GM12878 (cell line): ENCODE measurements at regions not wholly inside any gene's neighbourhood (a gene's known extent, or its start where the extent isn't known, plus 50 kb on each side); places are given as distances from the start of the nearest gene placed in this dataset.

Source experiments
- ATAC-seq: fragments of 200-7000 bp; cut with Tn5 transposase; 3 replicates; pipeline ENCODE4 v1.9.1; 2020; ENCODE audit warnings: mild to moderate bottlenecking, moderate library complexity
- BruUV-seq: library from RNA; stranded (reverse); fragments of 400-500 nt; replicated peaks from 2 replicates; lab custom pipeline; 2021; lab: Mats Ljungman, UMichigan
- CTCF ChIA-PET: fragments of 300-600 bp; sonication (Branson Sonifier 250); formaldehyde crosslinking; extraction: SDS; loops from one replicate; lab custom pipeline; 2021; ENCODE audit warnings: inconsistent platforms; lab: Yijun Ruan, JAX
- POLR2A ChIA-PET: fragments of 350-600 bp; formaldehyde crosslinking; extraction: SDS; loops from one replicate; lab custom pipeline; 2021; ENCODE audit warnings: inconsistent platforms; lab: Charles Lee
- RAD21 ChIA-PET: fragments of 300-600 bp; sonication (Branson Sonifier 250); formaldehyde crosslinking; loops from one replicate; lab custom pipeline; 2023; ENCODE audit warnings: antibody characterized with exemption; ENCODE audit not compliant: unreplicated experiment; lab: Charles Lee
- SMC1A ChIA-PET: fragments of 300-600 bp; sonication (Branson Sonifier 250); formaldehyde crosslinking; loops from one replicate; lab custom pipeline; 2023; ENCODE audit not compliant: unreplicated experiment, uncharacterized antibody; lab: Charles Lee
- DNase-seq: peaks from one replicate; pipeline ENCODE4 v3.0.0-alpha.2; 2011; ENCODE audit warnings: low read depth, low spot score
- FAIRE-seq: peaks from 3 replicates; lab custom pipeline; 2011; peaks lifted over from hg19 to GRCh38; lab: Jason Lieb, UNC
- H2AFZ ChIP-seq: 2 replicates; pipeline ENCODE4 v1.6.0; 2011; ENCODE audit warnings: low read depth, low read length, control low read depth; ENCODE audit not compliant: control insufficient read depth
- H3K27ac ChIP-seq: 2 replicates; pipeline ENCODE4 v1.5.1; 2011; ENCODE audit warnings: control low read depth; ENCODE audit not compliant: control insufficient read depth, insufficient read depth
- H3K27me3 ChIP-seq, 2 experiments: replicated peaks in 1 of 2; 2 replicates each; pipeline versions ENCODE4 v1.6.0 to v1.6.1; 2011; ENCODE audit warnings: low read length in 1 of 2; ENCODE audit not compliant: control insufficient read depth in 2 of 2, insufficient read depth in 2 of 2
- H3K36me3 ChIP-seq, 2 experiments: 2 replicates each; pipeline ENCODE4 v1.5.1; 2011; ENCODE audit warnings: low read length in 1 of 2; ENCODE audit not compliant: control insufficient read depth in 2 of 2, insufficient read depth in 2 of 2
- H3K4me1 ChIP-seq: 2 replicates; pipeline ENCODE4 v1.6.1; 2011; ENCODE audit warnings: mild to moderate bottlenecking, low read length, moderate library complexity, mixed read lengths; ENCODE audit not compliant: control insufficient read depth, insufficient read depth
- H3K4me2 ChIP-seq: 2 replicates; pipeline ENCODE4 v1.6.0; 2011; ENCODE audit warnings: control low read depth; ENCODE audit not compliant: control insufficient read depth, insufficient read depth
- H3K4me3 ChIP-seq: fragments of 200-600 bp; sonication (generic); 2 replicates; pipeline ENCODE4 v1.5.1; 2016
- H3K79me2 ChIP-seq: 2 replicates; pipeline ENCODE4 v1.6.0; 2011; ENCODE audit warnings: low read length; ENCODE audit not compliant: control insufficient read depth, insufficient read depth
- H3K9ac ChIP-seq: 2 replicates; pipeline ENCODE4 v1.8.0; 2011; ENCODE audit warnings: low read length, control low read depth, mixed read lengths; ENCODE audit not compliant: control insufficient read depth, insufficient read depth
- H3K9me3 ChIP-seq: replicated peaks from 3 replicates; pipeline ENCODE4 v1.5.1; 2011; ENCODE audit warnings: mild to moderate bottlenecking, low read length; ENCODE audit not compliant: control insufficient read depth, insufficient read depth
- H4K20me1 ChIP-seq: 2 replicates; pipeline ENCODE4 v1.6.0; 2011; ENCODE audit not compliant: control insufficient read depth, insufficient read depth
- ASH2L ChIP-seq: fragments of 300-600, 200-600 bp; sonication (generic); IDR thresholded peaks from 2 replicates; pipeline ENCODE4 v1.6.1; 2017; ENCODE audit warnings: low read depth, mild to moderate bottlenecking, borderline replicate concordance
- ATF2 ChIP-seq: IDR thresholded peaks from 2 replicates; pipeline ENCODE4 v1.6.1; 2012; ENCODE audit warnings: low read length, inconsistent platforms
- DPF2 ChIP-seq: fragments of 450-650 bp; IDR thresholded peaks from 2 replicates; pipeline ENCODE4 v1.6.1; 2017; ENCODE audit warnings: mild to moderate bottlenecking
- FOS ChIP-seq: IDR thresholded peaks from 3 replicates; pipeline ENCODE4 v1.6.1; 2011; ENCODE audit warnings: borderline replicate concordance; ENCODE audit not compliant: insufficient read length; ENCODE audit errors: extremely low read depth
- JUNB ChIP-seq: IDR thresholded peaks from 2 replicates; pipeline ENCODE4 v1.6.1; 2016; ENCODE audit warnings: antibody characterized with exemption, mild to moderate bottlenecking
- KDM1A ChIP-seq: fragments of 200-600 bp; sonication (generic); IDR thresholded peaks from 2 replicates; pipeline ENCODE4 v1.6.1; 2016; ENCODE audit warnings: borderline replicate concordance
- MEF2B ChIP-seq: fragments of 450-650 bp; IDR thresholded peaks from 2 replicates; pipeline ENCODE4 v1.6.1; 2018; ENCODE audit warnings: mild to moderate bottlenecking, moderate library complexity; ENCODE audit not compliant: partially characterized antibody, poor library complexity, severe bottlenecking
- MYB ChIP-seq: fragments of 150-350 bp; IDR thresholded peaks from 2 replicates; pipeline ENCODE4 v1.6.1; 2014; ENCODE audit warnings: mild to moderate bottlenecking, low read depth, low read length, borderline replicate concordance
- NFXL1 ChIP-seq: fragments of 450-650 bp; IDR thresholded peaks from 2 replicates; pipeline ENCODE4 v1.6.1; 2017; ENCODE audit warnings: antibody characterized with exemption, mild to moderate bottlenecking, borderline replicate concordance
- NR2C1 ChIP-seq: fragments of 450-650 bp; IDR thresholded peaks from 2 replicates; pipeline ENCODE4 v1.6.1; 2017; ENCODE audit warnings: antibody characterized with exemption, mild to moderate bottlenecking, moderate library complexity
- NRF1 ChIP-seq: conservative IDR thresholded peaks from 2 replicates; pipeline ENCODE4 v1.6.1; 2011; ENCODE audit warnings: mild to moderate bottlenecking, low read depth, low read length, improper control_type of control experiment
- PRDM15 ChIP-seq: fragments of 450-650 bp; formaldehyde crosslinking; IDR thresholded peaks from 2 replicates; pipeline ENCODE4 v1.4.0; 2020; ENCODE audit warnings: mild to moderate bottlenecking, moderate library complexity
- RB1 ChIP-seq: fragments of 450-650 bp; formaldehyde crosslinking; IDR thresholded peaks from 2 replicates; pipeline ENCODE4 v1.6.1; 2017; ENCODE audit warnings: mild to moderate bottlenecking, borderline replicate concordance
- RFX5 ChIP-seq: IDR thresholded peaks from 2 replicates; pipeline ENCODE4 v1.6.1; 2011; ENCODE audit warnings: low read depth, low read length, improper control_type of control experiment
- SMC3 ChIP-seq: IDR thresholded peaks from 2 replicates; pipeline ENCODE4 v1.6.1; 2011; ENCODE audit warnings: low read length, improper control_type of control experiment, borderline replicate concordance
- SUZ12 ChIP-seq: fragments of 200-600 bp; sonication (generic); IDR thresholded peaks from one replicate; pipeline ENCODE4 v1.6.1; 2018; ENCODE audit warnings: antibody characterized with exemption, mild to moderate bottlenecking; ENCODE audit not compliant: unreplicated experiment
- YBX1 ChIP-seq: fragments of 450-650 bp; IDR thresholded peaks from 2 replicates; pipeline ENCODE4 v1.6.1; 2016; ENCODE audit warnings: antibody characterized with exemption
- YY1 ChIP-seq: IDR thresholded peaks from 2 replicates; pipeline ENCODE4 v1.6.1; 2011; ENCODE audit warnings: low read depth, mild to moderate bottlenecking, low read length
- WGBS: methylation state at CpG from one replicate; pipeline ENCODE4 v1.1.6; 2016; ENCODE audit warnings: low lambda C conversion rate; ENCODE audit not compliant: insufficient replicate concordance, insufficient coverage; ENCODE audit errors: missing lambda C conversion rate; 5-methylcytosine and 5-hydroxymethylcytosine counted together
- in situ Hi-C: fragments of 300-500 bp; cut with MboI; formaldehyde crosslinking; loops from 9 replicates; pipeline ENCODE4 v1.14.3; 2018; ENCODE audit warnings: mixed read lengths
- intact Hi-C: fragments of 100-400 bp; cut with micrococcal nuclease; formaldehyde crosslinking; loops from one replicate; pipeline ENCODE4 v1.14.2; 2022; ENCODE audit not compliant: unreplicated experiment
- TF ChIP-seq, protein P1 (sequence below): fragments of 450-650 bp; IDR thresholded peaks from 2 replicates; pipeline ENCODE4 v1.6.1; 2017; ENCODE audit warnings: antibody characterized with exemption, mild to moderate bottlenecking, moderate library complexity

DNA sequence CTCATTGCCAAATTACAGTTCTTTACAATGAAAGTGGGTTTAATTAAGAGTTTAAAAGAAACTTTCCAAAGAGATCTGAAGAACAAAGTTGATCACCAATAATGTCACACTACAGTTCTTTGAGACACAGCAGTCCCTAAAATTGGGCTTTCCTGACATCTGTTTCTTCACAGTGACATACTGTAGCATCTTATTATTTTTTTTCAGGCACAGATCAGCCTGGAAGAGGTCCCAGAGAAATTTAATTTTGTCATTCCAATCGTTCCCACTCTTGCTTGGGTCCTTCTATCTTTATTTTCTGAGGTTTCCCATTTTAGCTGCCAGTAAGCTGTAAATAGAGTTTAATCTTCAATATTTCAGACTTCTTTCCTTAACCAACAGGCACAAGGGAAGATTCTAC is 143.1 kb upstream of the FRMPD4 start:
- Histone ChIP-seq H3K9me3 (no peaks in the 10 kb centered on the region), H3K9ac (no peak overlapping the region), H4K20me1 (no peaks in the 10 kb centered on the region), H3K4me2 (no peak overlapping the region), H3K79me2 (no peaks in the 10 kb centered on the region), H3K4me3 (no peak overlapping the region), H2AFZ (no peak overlapping the region), H3K27ac (no peak overlapping the region), H3K27me3 (no peaks in the 10 kb centered on the region), H3K36me3 (no peaks in the 10 kb centered on the region), H3K4me1 (no peaks in the 10 kb centered on the region)
- CTCF ChIA-PET = no interaction called here
- no peak for TF ChIP-seq RB1
- TF ChIP-seq YBX1 = no peak
- TF ChIP-seq MEF2B = no peak
- no peak for TF ChIP-seq PRDM15 (CRISPR knock-in tag)
- no peak for TF ChIP-seq SMC3
- TF ChIP-seq, protein P1, sequence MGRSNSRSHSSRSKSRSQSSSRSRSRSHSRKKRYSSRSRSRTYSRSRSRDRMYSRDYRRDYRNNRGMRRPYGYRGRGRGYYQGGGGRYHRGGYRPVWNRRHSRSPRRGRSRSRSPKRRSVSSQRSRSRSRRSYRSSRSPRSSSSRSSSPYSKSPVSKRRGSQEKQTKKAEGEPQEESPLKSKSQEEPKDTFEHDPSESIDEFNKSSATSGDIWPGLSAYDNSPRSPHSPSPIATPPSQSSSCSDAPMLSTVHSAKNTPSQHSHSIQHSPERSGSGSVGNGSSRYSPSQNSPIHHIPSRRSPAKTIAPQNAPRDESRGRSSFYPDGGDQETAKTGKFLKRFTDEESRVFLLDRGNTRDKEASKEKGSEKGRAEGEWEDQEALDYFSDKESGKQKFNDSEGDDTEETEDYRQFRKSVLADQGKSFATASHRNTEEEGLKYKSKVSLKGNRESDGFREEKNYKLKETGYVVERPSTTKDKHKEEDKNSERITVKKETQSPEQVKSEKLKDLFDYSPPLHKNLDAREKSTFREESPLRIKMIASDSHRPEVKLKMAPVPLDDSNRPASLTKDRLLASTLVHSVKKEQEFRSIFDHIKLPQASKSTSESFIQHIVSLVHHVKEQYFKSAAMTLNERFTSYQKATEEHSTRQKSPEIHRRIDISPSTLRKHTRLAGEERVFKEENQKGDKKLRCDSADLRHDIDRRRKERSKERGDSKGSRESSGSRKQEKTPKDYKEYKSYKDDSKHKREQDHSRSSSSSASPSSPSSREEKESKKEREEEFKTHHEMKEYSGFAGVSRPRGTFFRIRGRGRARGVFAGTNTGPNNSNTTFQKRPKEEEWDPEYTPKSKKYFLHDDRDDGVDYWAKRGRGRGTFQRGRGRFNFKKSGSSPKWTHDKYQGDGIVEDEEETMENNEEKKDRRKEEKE = no peak
- no peak for TF ChIP-seq ASH2L
- no peak for TF ChIP-seq RFX5
- no peak for TF ChIP-seq NRF1
- no peak for TF ChIP-seq NR2C1
- no peak for TF ChIP-seq DPF2
- TF ChIP-seq KDM1A = no peak
- TF ChIP-seq MYB = no peak
- no peak for TF ChIP-seq SUZ12
- no peak for TF ChIP-seq ATF2
- TF ChIP-seq FOS = no peak
- no peak for TF ChIP-seq NFXL1
- no peak for TF ChIP-seq JUNB
- no peak for TF ChIP-seq YY1
- intact Hi-C loops = no loop called here
- no TSS peak for BruUV-seq
- SMC1A ChIA-PET = no interaction called here
- ATAC-seq = no peak
- 6% methylated on average over 1 of the region's 1 CpG for WGBS
- RAD21 ChIA-PET = no interaction called here
- POLR2A ChIA-PET = no interaction called here
- in situ Hi-C loops = no loop called here
- no peak for FAIRE-seq
- DNase-seq = no peak
